Type B pancreatic cell (in vitro differentiated cells): ENCODE measurements at regions not wholly inside any gene's neighbourhood (a gene's known extent, or its start where the extent isn't known, plus 50 kb on each side); places are given as distances from the start of the nearest gene placed in this dataset.

Experiments
- DNase-seq: peaks from one replicate; pipeline ENCODE4 v3.0.0; 2021; ENCODE audit warnings: mixed read lengths; ENCODE audit not compliant: unreplicated experiment; ENCODE audit errors: extremely low spot score
- H3K27ac Mint-ChIP-seq: 2 replicates; pipeline ENCODE4 v1.8.0; 2021; ENCODE audit warnings: mild to moderate bottlenecking, mixed read lengths
- H3K27me3 Mint-ChIP-seq: 2 replicates; pipeline ENCODE4 v1.8.0; 2021; ENCODE audit warnings: mixed read lengths
- H3K36me3 Mint-ChIP-seq: 2 replicates; pipeline ENCODE4 v1.8.0; 2021; ENCODE audit warnings: mixed read lengths
- H3K4me1 Mint-ChIP-seq: one replicate; pipeline ENCODE4 v1.8.0; 2021; ENCODE audit warnings: mixed read lengths; ENCODE audit not compliant: unreplicated experiment
- H3K4me3 Mint-ChIP-seq: 2 replicates; pipeline ENCODE4 v1.8.0; 2021; ENCODE audit warnings: mild to moderate bottlenecking, mixed read lengths
- H3K9me3 Mint-ChIP-seq: 2 replicates; pipeline ENCODE4 v1.8.0; 2021; ENCODE audit warnings: mixed read lengths
- TF ChIP-seq, protein P1 (sequence below): fragments of 200-600 bp; sonication (generic); conservative IDR thresholded peaks from 2 replicates; pipeline ENCODE4 v1.5.0; 2021; ENCODE audit warnings: antibody characterized with exemption, mild to moderate bottlenecking

- Mint-ChIP-seq H3K9me3 (peaks cover 5% of the 10 kb centered on the region), H3K4me1 (no peaks in the 10 kb centered on the region), H3K36me3 (peaks cover 7% of the 10 kb centered on the region), H3K27ac (no peak overlapping the region), H3K27me3 (no peaks in the 10 kb centered on the region), H3K4me3 (no peak overlapping the region)
- TF ChIP-seq, protein P1, sequence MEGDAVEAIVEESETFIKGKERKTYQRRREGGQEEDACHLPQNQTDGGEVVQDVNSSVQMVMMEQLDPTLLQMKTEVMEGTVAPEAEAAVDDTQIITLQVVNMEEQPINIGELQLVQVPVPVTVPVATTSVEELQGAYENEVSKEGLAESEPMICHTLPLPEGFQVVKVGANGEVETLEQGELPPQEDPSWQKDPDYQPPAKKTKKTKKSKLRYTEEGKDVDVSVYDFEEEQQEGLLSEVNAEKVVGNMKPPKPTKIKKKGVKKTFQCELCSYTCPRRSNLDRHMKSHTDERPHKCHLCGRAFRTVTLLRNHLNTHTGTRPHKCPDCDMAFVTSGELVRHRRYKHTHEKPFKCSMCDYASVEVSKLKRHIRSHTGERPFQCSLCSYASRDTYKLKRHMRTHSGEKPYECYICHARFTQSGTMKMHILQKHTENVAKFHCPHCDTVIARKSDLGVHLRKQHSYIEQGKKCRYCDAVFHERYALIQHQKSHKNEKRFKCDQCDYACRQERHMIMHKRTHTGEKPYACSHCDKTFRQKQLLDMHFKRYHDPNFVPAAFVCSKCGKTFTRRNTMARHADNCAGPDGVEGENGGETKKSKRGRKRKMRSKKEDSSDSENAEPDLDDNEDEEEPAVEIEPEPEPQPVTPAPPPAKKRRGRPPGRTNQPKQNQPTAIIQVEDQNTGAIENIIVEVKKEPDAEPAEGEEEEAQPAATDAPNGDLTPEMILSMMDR = no peak
- DNase-seq = no peak
Observed at GRCh38 chr18:39274535-39274934, 1708.9 kb upstream of the CELF4 start.

- H3K9me3 Mint-ChIP-seq = peaks cover 5% of the 10 kb centered on the region
- no peaks in the 10 kb centered on the region for H3K27me3 Mint-ChIP-seq
- no peaks in the 10 kb centered on the region for H3K4me1 Mint-ChIP-seq
- no peak overlapping the region for H3K27ac Mint-ChIP-seq
- TF ChIP-seq, protein P1 = no peak
- H3K36me3 Mint-ChIP-seq = peaks cover 7% of the 10 kb centered on the region
- H3K4me3 Mint-ChIP-seq = no peak overlapping the region
- no peak for DNase-seq
Observed at GRCh38 chr18:39272230-39272629, 1706.6 kb upstream of the CELF4 start.

DNA sequence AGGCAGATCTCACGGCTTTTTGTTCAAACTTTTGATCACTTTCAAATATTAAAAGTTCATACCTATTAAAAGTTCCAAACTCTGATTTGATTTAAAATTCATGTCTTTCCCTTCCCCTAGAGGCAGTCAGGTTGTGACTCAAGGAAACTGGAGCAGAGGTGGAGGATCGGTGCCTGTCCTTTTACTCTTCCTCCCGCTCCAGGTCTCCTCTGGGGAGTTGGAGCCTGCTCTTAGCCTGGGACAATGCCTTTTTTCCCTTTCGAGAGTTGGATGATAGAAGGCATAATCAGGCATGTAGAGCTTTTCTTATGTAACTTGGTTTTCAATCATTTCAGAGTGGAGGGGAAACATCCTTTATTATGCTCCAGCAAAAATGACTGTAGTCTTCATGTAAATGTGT lies 1706.1 kb upstream of the CELF4 start:
- Mint-ChIP-seq H3K36me3 (peaks cover 7% of the 10 kb centered on the region), H3K27me3 (no peaks in the 10 kb centered on the region), H3K4me3 (no peak overlapping the region), H3K4me1 (no peaks in the 10 kb centered on the region), H3K9me3 (peaks cover 5% of the 10 kb centered on the region), H3K27ac (no peak overlapping the region)
- DNase-seq = no peak
- TF ChIP-seq, protein P1 = no peak

- H3K9me3 Mint-ChIP-seq = no peaks in the 10 kb centered on the region
- no peak overlapping the region for H3K27ac Mint-ChIP-seq
- no peaks in the 10 kb centered on the region for H3K36me3 Mint-ChIP-seq
- no peaks in the 10 kb centered on the region for H3K27me3 Mint-ChIP-seq
- DNase-seq = no peak
- no peaks in the 10 kb centered on the region for H3K4me1 Mint-ChIP-seq
- H3K4me3 Mint-ChIP-seq = no peak overlapping the region
- TF ChIP-seq, protein P1 = no peak
Observed at GRCh38 chr18:39260565-39260964, 1695.0 kb upstream of the CELF4 start.

DNA sequence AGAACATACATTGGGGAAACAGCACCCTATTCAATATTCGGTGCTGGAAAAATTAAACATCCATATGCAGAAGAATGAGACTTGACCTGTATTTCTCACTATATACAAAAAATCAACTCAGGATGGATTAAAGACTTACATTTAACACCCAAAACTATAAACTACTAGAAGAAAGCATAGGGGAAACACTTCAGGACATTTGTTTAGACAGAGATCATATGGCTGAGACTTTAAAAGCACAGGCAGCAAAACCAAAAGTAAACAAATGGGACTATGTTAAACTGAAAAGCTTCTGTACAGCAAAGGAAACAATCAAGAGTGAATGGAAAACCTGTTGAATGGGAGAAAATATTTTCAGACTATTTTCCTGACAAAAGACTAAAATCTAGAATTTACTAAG lies 1694.1 kb upstream of the CELF4 start:
- no peak overlapping the region for H3K4me3 Mint-ChIP-seq
- no peaks in the 10 kb centered on the region for H3K4me1 Mint-ChIP-seq
- DNase-seq = no peak
- H3K9me3 Mint-ChIP-seq = no peaks in the 10 kb centered on the region
- no peak overlapping the region for H3K27ac Mint-ChIP-seq
- H3K27me3 Mint-ChIP-seq = no peaks in the 10 kb centered on the region
- TF ChIP-seq, protein P1 = no peak
- H3K36me3 Mint-ChIP-seq = no peaks in the 10 kb centered on the region

DNA sequence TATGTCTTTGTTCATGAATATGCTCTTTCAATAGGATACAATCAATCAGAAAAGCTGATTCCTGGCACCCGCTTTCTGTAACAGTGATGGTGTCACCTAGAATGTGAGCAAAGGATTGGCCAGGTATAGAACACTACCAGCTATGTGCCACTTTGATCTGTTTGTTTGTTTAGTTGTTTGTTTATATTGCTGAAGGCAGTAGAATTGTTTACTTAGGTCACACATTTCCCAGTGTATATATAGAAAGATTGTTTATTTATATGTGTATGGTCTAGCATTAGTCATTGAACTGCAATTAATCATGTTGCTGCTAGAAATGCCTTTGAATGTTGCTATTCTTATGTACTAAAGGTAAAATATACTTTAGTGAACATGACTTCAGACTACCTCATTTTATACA lies 1678.6 kb upstream of the CELF4 start:
- Mint-ChIP-seq H3K27ac (no peak overlapping the region), H3K4me1 (no peaks in the 10 kb centered on the region), H3K27me3 (no peaks in the 10 kb centered on the region), H3K36me3 (no peaks in the 10 kb centered on the region), H3K4me3 (no peak overlapping the region), H3K9me3 (no peaks in the 10 kb centered on the region)
- TF ChIP-seq, protein P1 = no peak
- no peak for DNase-seq
